Mesenteric fat pad (tissue), 1 donor: ENCODE measurements at regions not wholly inside any gene's neighbourhood (a gene's known extent, or its start where the extent isn't known, plus 50 kb on each side); places are given as distances from the start of the nearest gene placed in this dataset.

Experiments
- DNase-seq: peaks from one replicate; pipeline ENCODE4 v3.0.0-alpha.2; 2020; ENCODE audit warnings: low spot score
- donor health status: DM: yes; HTN: yes; CAD: no.

DNA sequence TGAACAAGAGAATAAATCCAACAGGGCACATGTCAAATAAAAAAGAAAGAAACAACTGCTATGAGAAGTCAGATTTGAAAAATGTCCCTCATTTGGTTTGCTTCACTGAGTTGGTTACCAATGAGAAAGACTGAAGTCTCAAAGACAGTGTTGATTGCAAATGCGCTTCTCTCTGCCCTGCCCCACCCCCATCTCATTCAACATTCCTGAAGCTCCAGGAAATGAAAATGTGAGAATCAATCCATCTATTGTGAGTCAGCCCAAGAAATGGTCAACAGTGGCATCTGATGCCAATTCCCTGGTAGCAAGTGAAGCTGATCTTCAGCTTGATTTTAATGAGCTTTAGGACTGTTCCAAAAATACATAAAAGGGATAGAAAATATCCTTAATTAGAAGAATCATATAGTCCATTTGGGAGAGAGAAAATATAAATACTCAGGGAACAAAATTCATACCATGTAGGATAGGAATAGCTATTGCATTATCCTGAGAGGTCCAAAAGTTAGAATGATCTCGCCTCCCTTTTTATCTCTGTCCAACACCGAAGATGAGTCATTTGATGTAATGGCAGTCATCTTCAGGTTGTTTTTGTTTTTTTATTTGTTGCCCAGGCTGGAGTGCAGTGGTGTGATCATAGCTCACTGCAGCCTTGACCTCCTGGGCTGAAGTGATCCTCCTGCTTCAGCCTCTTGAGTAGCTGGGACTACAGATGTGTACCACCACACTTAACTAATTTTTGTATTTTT is 200.3 kb upstream of the UMPS start:
- no peak for DNase-seq

DNA sequence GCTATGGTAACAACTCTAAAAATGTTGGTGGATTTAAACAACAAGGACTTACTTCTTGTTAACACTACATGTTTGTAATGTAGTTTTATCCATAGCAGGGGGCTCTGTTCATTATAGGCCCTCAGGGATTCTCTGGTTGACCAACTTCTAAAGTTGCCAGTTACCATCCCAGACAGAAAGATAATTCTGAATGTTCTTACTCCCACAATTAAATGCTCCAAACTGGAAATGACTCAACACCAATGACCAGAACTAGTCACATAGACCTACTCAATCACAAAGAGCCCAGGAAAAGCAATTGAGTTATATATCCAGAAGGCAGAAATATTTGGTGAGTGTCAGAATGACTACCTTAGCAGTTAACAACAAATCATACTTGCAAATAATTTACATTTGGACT is 199.3 kb upstream of the UMPS start:
- no peak for DNase-seq

DNA sequence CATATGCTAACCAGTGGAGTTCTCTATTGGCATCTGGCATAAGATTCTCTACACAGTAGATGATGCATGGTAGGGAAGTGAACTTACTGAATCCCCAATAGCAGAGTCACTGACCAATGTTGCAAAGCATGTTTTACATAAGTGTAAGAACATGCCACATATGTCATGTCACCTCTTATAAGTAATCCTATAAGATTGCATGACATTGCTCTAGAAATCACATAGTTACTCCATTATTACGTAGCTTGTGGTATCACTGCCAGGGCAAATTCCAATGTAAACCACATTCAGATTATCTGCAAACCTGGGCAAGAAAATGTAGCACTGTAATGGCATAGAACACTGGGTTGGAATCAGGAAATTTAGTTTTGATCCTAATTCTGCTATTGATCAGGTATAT is 198.2 kb upstream of the UMPS start:
- DNase-seq: no peak

DNA sequence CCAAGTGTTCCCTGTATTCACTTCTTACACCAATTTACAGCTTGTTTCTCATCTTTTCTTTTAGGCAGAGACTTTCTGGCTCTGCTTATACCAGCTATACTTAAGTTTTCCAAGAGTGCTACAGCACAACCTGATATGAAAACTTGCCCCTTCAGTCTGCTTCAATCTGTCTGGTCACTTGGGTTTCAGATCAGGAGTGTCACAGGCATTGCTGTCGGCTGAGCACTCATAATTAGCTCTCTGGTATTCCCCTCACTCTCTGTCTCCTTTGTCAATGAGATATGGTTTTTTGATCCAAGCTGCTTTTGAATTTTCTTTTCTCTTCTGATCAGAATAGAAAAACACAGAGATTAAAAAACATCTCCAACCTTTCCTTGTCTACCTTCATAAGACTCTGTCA is 194.9 kb upstream of the UMPS start:
- no peak for DNase-seq

DNA sequence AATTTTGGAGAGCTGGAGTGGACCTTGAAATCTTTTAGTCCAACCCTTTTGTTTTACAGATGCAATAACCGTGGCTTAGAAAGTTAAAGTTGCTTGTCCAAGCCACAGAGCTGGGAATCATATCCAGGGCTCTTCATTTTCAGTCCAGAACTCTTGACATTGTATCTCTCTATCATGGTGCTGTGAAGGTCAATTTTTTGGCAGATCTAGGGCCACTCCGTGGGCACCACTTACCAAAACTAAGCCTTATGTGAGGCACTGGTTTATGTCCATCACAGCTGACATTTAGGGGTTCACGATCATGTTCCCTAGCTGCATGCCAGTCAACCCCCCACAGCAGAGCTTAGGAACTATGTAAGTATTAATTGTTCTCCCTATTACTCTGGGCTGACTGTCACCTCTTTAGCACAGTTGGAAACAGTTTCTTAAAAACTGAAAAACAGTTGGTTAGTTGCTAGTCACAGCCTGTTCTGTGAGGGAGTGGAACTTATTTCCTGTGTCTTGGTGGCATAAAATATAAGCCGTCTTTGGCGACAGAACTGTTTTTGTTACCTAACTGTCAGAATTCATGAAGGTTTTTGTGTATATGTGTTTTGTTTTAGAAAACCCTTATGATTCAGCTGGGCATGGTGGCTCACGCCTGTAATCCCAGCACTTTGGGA is 189.6 kb upstream of the UMPS start:
- no peak for DNase-seq

DNA sequence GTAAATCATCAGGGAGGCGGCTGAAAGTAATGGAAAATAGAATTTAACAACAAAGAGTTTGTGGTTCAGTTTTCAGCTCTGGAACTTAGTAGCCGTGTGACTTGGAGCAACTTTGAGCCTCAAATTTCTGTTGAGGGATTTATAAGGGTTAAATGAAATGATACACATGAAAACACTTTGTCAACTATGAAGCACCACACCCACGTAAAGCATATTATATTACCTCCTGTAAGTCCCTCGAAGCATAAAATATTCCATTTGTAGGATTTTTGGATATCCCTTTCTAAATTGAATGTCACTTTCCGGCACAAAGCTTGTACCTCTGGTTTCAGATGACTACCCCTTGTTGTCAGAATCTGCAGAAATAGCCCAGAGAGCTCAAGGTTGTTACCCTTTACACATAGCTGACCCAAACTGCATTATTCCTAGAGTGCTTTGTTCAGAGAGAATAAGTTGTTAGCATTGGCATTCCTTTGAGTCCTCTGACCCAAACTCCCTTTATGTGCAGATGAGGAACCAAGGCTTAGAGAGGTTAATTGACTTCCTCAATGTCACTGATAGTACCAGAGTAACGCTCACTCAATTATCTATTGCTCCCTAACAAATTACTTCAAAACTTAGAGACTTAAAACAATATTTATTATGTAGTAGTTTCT is 187.9 kb upstream of the UMPS start:
- DNase-seq: no peak

DNA sequence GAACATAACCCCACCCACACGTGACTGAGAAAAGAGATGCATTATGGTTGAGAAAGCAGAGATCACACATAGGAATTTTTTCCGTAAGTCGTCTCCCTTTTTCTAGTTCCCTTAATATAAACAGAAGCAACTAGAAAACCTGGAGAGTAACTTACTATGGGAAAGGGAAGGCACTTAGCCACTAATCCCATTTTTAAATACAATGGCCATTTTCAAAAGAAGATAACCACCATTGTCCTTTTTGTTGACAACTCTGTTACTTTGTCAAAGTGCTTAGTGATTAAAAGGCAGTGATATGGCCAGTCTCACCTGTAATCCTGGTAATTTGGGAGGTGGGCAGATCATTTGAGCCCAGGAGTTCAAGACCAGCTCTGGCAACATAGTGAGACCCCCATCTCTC is 184.4 kb upstream of the UMPS start:
- no peak for DNase-seq

DNA sequence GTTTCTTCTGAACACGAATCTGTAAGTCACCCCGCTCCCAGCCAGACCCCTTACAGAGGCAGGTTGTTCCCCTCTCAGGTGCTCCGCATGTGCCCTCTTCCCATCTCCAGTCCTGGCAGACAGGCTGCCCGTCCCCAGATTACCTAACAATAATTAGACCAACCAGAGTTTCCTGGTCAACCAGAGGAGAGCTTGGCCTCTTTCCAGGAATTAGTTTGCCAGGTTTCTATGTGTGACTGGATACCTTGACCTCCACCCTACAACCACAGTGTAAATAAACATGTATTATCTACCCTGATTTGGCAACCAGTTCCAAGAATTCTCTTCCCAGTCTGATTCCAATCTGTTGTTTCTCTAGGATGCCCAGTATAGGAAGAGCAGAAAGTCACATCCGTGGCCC is 178.0 kb upstream of the UMPS start:
- DNase-seq: no peak

DNA sequence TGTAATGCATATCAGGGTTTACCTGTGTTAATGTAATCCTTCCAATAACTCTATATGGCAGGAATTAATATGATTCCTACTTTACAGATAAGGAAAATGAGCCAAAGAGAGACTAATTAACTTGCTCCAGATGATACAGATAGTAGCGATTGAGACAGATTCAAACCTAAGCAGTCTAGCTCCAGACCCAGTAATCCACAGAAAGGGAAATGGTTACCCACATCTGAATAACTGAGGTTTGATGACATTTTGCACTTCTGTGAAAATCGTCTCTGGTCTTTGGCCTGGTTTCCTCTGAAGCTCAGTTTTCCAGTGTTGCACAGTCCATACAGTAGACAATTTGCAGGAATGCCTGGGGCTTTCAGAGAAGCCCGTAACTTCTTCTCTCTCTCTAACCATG is 177.1 kb upstream of the UMPS start:
- no peak for DNase-seq

DNA sequence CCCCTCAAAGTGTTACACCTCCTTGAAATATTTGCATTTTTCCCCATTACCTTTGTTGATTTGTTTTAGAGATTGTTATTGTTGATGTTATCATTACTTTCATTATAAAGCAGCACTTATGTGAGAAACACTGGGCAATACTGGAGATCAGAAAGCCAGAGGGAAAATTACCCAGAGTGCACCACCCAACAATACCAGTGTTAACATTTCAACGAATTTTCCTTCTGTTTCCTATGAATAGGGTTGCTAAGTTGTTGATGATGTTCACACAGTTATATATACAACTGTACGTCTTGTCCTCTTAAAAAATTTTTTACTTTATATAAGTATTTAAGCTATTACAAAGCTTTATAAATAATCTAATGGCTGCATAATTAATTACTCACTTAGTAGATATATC is 173.6 kb upstream of the UMPS start:
- DNase-seq: no peak

DNA sequence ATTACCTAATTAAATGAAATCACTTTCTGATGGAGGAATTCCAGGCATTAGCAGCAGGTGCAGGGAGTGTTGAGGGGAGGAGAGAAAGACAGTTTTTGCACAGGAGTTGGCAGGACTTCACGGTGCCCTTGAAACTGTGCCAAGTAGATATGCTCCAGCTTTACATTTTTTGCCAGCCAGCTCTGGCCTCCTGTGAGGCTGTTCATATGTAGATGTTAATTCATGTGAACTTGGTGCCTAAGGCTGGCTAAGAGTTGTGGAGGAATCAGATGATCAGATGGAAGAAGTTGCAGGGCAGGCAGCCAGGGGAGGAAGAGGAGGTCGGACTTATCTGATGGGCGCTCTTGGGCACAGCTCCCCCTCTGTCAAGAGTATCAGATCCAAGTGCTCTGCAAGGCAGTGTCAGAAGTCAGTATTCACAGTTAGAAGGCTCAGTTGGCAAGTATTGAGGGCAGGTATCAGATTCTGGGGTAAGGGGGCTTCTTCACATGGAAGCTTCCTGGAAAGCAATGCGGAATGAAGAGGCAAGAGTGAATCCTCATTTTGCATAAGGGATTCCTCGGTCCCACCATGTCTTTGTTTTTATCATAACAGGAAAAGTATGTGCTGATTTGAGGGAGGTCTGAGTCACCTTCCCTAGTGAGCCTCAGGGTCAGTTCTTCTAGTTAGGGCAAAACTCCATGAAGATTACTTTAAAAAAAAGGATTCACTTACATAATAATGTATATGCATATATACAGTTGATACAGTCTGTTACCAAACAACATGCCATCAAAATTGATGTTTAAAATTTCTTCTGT is 172.6 kb upstream of the UMPS start:
- DNase-seq: no peak

DNA sequence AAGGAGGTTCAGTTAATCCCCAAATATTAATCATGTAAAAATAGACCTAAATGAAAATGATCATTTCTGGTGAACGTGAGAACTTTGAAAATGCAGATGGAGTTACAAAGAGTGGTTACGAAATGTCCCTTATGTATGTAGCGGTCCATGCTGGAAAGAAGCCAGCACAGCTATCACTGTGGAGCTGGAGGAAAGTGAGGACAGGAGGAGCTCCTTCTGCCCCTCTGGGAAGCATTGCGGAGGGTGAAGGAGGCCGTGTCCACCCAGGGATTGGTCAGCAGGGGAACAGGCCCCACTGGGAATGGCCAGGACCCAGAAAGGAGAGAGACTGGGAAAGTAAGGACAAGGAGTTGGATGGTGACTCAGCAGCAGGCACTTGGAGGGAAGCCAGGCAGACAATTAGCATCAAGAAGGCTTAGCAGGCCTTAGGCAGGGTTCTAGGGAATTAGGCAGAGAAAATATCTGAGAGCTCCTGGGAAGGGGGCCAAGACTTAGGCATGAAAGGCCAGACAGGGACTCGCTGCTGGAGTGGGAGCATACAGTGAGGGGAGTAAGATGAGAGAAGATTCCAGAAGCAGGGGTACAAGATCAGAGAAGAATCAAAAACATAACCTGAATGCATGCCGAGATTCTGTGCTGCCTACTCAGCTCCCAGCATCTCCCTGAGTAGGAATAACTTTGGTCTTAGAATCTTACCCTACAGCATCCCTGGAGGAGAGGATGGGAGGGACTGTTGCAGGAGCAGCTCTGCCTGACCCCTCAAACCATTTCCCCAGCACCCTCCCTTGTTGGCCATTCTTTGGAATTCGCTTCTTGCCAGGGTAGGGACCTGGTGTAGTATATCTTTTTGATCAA is 171.0 kb upstream of the UMPS start:
- DNase-seq: peak; percentile 88

DNA sequence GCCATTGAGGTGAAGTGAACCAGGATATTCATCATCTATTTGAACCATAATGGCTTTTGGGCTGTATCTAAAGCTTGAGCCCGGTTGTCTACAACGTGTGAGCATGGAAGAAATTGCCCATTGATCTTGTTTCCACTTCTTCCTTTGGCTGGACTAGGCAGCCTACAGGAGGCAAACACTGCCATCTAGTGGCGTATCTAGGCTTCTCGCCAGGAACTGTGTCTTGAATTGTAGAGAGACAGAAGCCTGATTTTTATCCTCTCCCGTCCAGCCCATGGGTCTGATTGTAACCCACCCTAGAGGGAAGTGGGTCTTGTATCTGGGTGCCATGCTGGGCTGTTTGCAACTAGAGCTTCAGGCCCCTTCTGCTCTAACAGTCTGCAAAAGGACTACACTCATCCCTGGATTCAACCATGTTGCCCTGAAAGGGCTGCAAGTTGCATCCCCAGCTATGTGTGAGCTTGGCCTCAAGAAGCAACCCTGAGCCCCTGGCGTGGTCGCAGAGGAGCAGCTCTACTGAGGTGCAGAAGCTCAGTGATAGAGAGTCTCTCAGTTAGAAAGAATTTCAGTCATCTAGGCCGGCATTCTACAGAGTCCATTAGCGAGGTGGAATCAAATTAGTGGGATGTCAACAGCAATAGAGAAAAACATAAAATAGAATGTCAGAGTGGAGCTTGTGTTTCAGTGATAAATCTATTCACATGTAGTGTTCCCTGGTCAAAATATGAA is 170.2 kb upstream of the UMPS start:
- peak; percentile 84 for DNase-seq

DNA sequence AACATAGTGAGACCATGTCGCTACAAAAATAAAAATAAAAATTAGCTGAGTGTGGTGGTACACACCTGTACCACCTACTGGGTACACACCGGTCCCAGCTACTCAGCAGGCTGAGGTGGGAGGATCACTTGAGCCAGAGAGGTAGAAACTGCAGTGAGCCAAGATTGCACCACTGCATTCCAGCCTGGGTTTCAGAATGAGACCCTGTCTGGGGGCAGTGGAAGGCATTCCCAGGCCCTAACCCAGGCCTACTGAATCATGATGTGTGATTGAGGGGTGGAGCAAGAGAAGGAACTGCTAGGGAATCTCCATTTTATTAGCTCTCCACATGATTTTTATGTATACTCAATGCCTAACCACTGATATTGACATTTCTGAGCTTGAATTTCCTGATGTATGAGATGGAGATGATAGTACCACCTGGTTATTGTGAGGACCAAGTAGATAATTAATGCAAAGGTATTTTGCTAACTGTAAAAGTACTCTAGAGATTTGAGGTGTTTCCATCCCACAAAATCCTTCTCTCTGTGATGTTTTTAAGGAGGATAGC is 169.5 kb upstream of the UMPS start:
- DNase-seq: peak; percentile 49

DNA sequence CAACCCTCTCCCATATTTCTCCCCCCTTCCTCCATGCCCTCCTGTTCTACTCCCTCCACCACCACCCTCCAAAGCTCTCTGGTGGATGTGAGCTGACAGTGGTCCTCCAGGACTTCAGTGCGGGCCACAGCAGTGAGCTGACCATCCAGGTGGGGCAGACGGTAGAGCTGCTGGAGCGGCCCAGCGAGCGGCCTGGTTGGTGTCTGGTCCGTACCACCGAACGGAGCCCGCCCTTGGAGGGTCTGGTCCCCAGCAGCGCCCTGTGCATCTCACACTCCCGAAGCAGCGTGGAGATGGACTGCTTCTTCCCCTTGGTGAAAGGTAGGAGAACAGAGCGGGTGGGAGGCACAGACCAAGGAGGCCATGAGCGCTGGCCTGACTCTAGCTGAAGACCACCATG is 167.5 kb upstream of the UMPS start:
- peak; percentile 68 for DNase-seq

DNA sequence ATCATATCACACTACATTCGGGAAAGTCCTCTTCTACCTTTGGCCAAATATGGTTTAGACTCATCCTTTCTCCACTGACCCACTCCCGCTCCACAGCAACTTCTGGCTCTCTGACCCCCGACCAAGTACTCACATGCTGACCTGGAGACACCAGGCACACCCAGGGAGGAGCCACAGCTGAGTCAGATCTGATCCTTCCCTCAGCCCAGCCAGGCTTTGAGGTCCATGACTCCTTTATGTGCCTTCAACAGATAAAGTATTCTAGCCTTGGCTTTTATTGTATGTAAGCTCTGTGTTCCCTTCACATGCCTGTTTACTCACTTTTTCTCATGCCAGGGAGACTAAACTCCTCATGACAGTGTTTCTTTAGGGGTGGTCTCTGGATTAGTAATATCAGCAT is 166.9 kb upstream of the UMPS start:
- DNase-seq: peak; percentile 22

DNA sequence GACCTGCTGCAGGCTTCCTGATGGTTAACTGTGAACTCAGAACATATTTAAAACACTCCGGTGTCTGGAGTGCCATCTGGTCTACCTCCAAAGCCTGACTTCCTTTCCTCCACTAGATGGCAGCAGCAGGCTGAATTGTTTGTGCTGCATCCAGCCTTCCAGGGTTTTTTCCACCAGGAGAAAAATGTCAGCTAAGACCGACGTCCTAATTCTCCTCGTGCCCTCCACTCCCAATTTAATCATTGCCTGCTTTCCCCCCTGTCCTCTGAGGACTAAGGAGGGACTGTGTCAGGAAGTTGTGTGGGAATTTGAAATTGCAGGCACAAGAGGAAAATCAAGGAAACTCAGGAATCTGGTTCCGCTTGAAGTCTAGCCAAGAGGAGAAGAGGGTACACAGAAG is 165.2 kb upstream of the UMPS start:
- peak; percentile 20 for DNase-seq

DNA sequence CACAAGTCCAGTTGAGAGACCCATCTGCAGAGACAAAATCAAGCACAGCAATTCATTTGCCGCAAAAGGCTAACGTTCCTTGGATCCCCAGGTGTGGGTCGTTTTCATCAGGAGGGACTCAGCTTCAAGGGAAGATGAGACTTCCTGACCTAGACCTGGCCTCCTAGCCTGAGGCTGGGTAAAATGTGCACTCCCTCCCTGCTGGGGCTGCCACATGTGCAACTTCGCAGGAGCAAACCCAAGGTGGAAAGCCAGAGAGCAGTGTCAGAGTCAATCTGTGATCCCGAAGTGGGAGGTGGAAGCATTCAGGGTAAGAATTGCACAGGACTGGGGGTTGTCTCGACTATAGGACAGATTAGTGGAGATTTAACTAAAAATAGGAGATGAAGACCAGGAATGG is 164.7 kb upstream of the UMPS start:
- DNase-seq: peak; percentile 35

DNA sequence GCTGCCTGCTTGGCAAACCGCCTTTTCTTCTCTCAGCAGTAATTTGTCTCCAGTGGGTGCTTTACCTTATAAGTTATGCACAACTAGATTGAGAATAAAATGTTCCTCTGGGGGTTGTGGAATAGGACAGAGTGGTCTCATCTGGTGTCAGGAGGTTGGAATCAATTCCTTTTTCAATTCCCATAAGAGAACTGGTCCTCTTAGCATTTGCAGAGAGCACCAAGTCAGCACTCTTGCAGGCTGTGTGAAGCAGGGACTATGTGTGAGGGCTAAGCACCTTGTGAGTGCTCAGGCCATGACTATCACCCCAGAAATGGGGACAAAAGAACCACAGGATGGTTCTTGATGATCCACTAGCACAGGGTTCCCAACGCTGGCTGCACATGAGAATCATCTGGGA is 163.6 kb upstream of the UMPS start:
- peak; percentile 16 for DNase-seq

DNA sequence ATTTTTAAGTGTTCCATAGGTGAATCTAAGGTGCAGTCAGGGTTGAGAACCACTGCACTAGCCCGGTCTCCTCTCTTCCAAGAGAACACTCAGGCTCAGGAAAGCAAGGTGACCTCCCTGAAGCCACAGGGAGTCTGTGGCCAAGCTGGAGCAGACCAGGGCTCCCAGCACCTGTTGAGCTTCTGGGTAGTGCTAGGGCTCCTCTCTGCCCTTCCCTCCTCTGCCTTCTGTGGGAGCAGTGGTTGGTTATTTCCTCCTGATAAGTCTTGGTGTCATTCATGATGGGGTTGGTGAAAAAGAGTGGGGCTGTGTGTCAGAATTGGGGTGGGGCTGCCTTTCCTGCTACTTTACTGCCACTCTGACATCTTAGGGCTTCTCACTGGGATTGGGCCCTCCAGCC is 163.1 kb upstream of the UMPS start:
- DNase-seq: peak; percentile 45
